GM12892 (cell line): ENCODE measurements at regions not wholly inside any gene's neighbourhood (a gene's known extent, or its start where the extent isn't known, plus 50 kb on each side); places are given as distances from the start of the nearest gene placed in this dataset.

Source experiments
- POLR2A ChIP-seq: IDR thresholded peaks from 2 replicates; pipeline ENCODE4 v1.6.1; 2011; ENCODE audit warnings: low read depth, low read length, control low read depth
- POLR2AphosphoS5 ChIP-seq: IDR thresholded peaks from 2 replicates; pipeline ENCODE4 v1.6.1; 2011; ENCODE audit warnings: low read depth, low read length, control low read depth
- TAF1 ChIP-seq: IDR thresholded peaks from 2 replicates; pipeline ENCODE4 v1.6.1; 2011; ENCODE audit warnings: low read depth, mild to moderate bottlenecking, control low read depth, low read length, borderline replicate concordance

- TF ChIP-seq POLR2AphosphoS5 (no peak), POLR2A (no peak), TAF1 (no peak)
These were observed 557.6 kb upstream of the PKN2 start for GRCh38 chr1:88126467-88126866.
